NCI-H526 treated with DMSO at 0.1 percent for 48 hours (cell line): ENCODE measurements at regions not wholly inside any gene's neighbourhood (a gene's known extent, or its start where the extent isn't known, plus 50 kb on each side); places are given as distances from the start of the nearest gene placed in this dataset.
"Not testable (repeated sequence)": the region's sequence is repeated elsewhere in the genome, so short reads cannot be mapped to it uniquely, and the experiment has no call there.

Source experiments
- DNase-seq: peaks from one replicate; lab custom pipeline; 2025; lab: John Stamatoyannopoulos, UW

- no peak for DNase-seq
These were observed 111.0 kb upstream of the CPHXL start for GRCh38 chr16:75837264-75837663.

- no peak for DNase-seq
These were observed 111.4 kb upstream of the CPHXL start for GRCh38 chr16:75837681-75838080.

- peak; percentile 36 for DNase-seq
These were observed 115.2 kb upstream of the CPHXL start for GRCh38 chr16:75841517-75841916.

- DNase-seq = peak; percentile 82
These were observed 120.9 kb upstream of the CPHXL start for GRCh38 chr16:75847172-75847571.

- peak; percentile 33 for DNase-seq
These were observed 127.9 kb upstream of the CPHXL start for GRCh38 chr16:75854152-75854551.

- peak; percentile 9 for DNase-seq
These were observed 134.2 kb upstream of the CPHXL start for GRCh38 chr16:75860326-75861053.

- DNase-seq = no peak
These were observed 135.2 kb upstream of the CPHXL start for GRCh38 chr16:75861311-75862097.

GRCh38 chr16:75862098-75862386, 135.8 kb upstream of the CPHXL start:
- DNase-seq = no peak

GRCh38 chr16:75864243-75864642, 138.0 kb upstream of the CPHXL start:
- DNase-seq = no peak

- DNase-seq = no peak
These were observed 139.4 kb upstream of the CPHXL start for GRCh38 chr16:75865736-75866135.

GRCh38 chr16:75868636-75869632, 142.6 kb upstream of the CPHXL start:
- DNase-seq = no peak

GRCh38 chr16:75881280-75881679, 155.0 kb upstream of the CPHXL start:
- not testable (repeated sequence) for DNase-seq

- DNase-seq = no peak
These were observed 172.9 kb upstream of the CPHXL start for GRCh38 chr16:75899163-75899562.

GRCh38 chr16:75908331-75909117, 182.2 kb upstream of the CPHXL start:
- DNase-seq = no peak

- DNase-seq = no peak
These were observed 183.5 kb upstream of the CPHXL start for GRCh38 chr16:75909746-75910145.

GRCh38 chr16:75911896-75912295, 185.6 kb upstream of the CPHXL start:
- no peak for DNase-seq

GRCh38 chr16:75913958-75914357, 187.7 kb upstream of the CPHXL start:
- peak; percentile 43 for DNase-seq

GRCh38 chr16:75916451-75916850, 190.2 kb upstream of the CPHXL start:
- DNase-seq = no peak

- no peak for DNase-seq
These were observed 191.8 kb upstream of the CPHXL start for GRCh38 chr16:75918109-75918508.

GRCh38 chr16:75919664-75920063, 193.4 kb upstream of the CPHXL start:
- no peak for DNase-seq

GRCh38 chr16:75921281-75921680, 195.0 kb upstream of the CPHXL start:
- DNase-seq = peak; percentile 37

GRCh38 chr16:75922250-75922649, 196.0 kb upstream of the CPHXL start:
- no peak for DNase-seq
